ENCODE measurements at regions not wholly inside any gene's neighbourhood (a gene's known extent, or its start where the extent isn't known, plus 50 kb on each side); places are given as distances from the start of the nearest gene placed in this dataset.
"Not testable (repeated sequence)": the region's sequence is repeated elsewhere in the genome, so short reads cannot be mapped to it uniquely, and the experiment has no call there.

- H3K27me3 ChIP-seq (replicated peaks; ENCODE audit: control insufficient read depth, insufficient read depth, low read length); POLR2A ChIA-PET; H3K36me3 Mint-ChIP-seq (ENCODE audit: insufficient read depth, unreplicated experiment); H3K27ac Mint-ChIP-seq (ENCODE audit: unreplicated experiment); BruUV-seq (replicated peaks); H3K27me3 Mint-ChIP-seq (ENCODE audit: insufficient read depth, unreplicated experiment); H3K9me3 Mint-ChIP-seq (ENCODE audit: unreplicated experiment); H3K4me1 Mint-ChIP-seq (ENCODE audit: low read depth, unreplicated experiment); H3K4me3 ChIP-seq (ENCODE audit: low read depth, low read length); intact Hi-C loops (cut with micrococcal nuclease; ENCODE audit: unreplicated experiment); H3K4me1 ChIP-seq; CTCF ChIA-PET; H3K36me3 ChIP-seq (ENCODE audit: control insufficient read depth, insufficient read depth, low read length); H3K4me3 Mint-ChIP-seq (ENCODE audit: unreplicated experiment); DNase-seq: not testable (repeated sequence)
- H3K9me3 ChIP-seq: peaks cover 20% of the 10 kb centered on the region
Observed at GRCh38 chr21:10413247-10414120, 107.9 kb upstream of the TPTE start.

GRCh38 chr21:10414121-10414924, 107.1 kb upstream of the TPTE start:
- H3K27me3 ChIP-seq (replicated peaks; ENCODE audit: control insufficient read depth, insufficient read depth, low read length); H3K4me3 Mint-ChIP-seq (ENCODE audit: unreplicated experiment); intact Hi-C loops (cut with micrococcal nuclease; ENCODE audit: unreplicated experiment); H3K4me3 ChIP-seq (ENCODE audit: low read depth, low read length); H3K36me3 Mint-ChIP-seq (ENCODE audit: insufficient read depth, unreplicated experiment); H3K27ac Mint-ChIP-seq (ENCODE audit: unreplicated experiment); H3K9me3 Mint-ChIP-seq (ENCODE audit: unreplicated experiment); CTCF ChIA-PET; DNase-seq; POLR2A ChIA-PET; H3K4me1 Mint-ChIP-seq (ENCODE audit: low read depth, unreplicated experiment); BruUV-seq (replicated peaks); H3K4me1 ChIP-seq; H3K36me3 ChIP-seq (ENCODE audit: control insufficient read depth, insufficient read depth, low read length); H3K27me3 Mint-ChIP-seq (ENCODE audit: insufficient read depth, unreplicated experiment): not testable (repeated sequence)
- peaks cover 23% of the 10 kb centered on the region for H3K9me3 ChIP-seq

GRCh38 chr21:10414925-10415254, 106.5 kb upstream of the TPTE start:
- H3K36me3 ChIP-seq (ENCODE audit: control insufficient read depth, insufficient read depth, low read length); H3K4me1 Mint-ChIP-seq (ENCODE audit: low read depth, unreplicated experiment); H3K4me3 ChIP-seq (ENCODE audit: low read depth, low read length); H3K9me3 Mint-ChIP-seq (ENCODE audit: unreplicated experiment); H3K36me3 Mint-ChIP-seq (ENCODE audit: insufficient read depth, unreplicated experiment); H3K4me3 Mint-ChIP-seq (ENCODE audit: unreplicated experiment); H3K27ac Mint-ChIP-seq (ENCODE audit: unreplicated experiment); DNase-seq; H3K27me3 Mint-ChIP-seq (ENCODE audit: insufficient read depth, unreplicated experiment); H3K27me3 ChIP-seq (replicated peaks; ENCODE audit: control insufficient read depth, insufficient read depth, low read length); POLR2A ChIA-PET; intact Hi-C loops (cut with micrococcal nuclease; ENCODE audit: unreplicated experiment); BruUV-seq (replicated peaks); CTCF ChIA-PET; H3K4me1 ChIP-seq: not testable (repeated sequence)
- H3K9me3 ChIP-seq: peaks cover 23% of the 10 kb centered on the region

- DNase-seq; H3K27me3 ChIP-seq (replicated peaks; ENCODE audit: control insufficient read depth, insufficient read depth, low read length); H3K27me3 Mint-ChIP-seq (ENCODE audit: insufficient read depth, unreplicated experiment); H3K36me3 Mint-ChIP-seq (ENCODE audit: insufficient read depth, unreplicated experiment); H3K4me3 Mint-ChIP-seq (ENCODE audit: unreplicated experiment); H3K27ac Mint-ChIP-seq (ENCODE audit: unreplicated experiment); BruUV-seq (replicated peaks); H3K4me3 ChIP-seq (ENCODE audit: low read depth, low read length); POLR2A ChIA-PET; H3K9me3 Mint-ChIP-seq (ENCODE audit: unreplicated experiment); H3K4me1 Mint-ChIP-seq (ENCODE audit: low read depth, unreplicated experiment); CTCF ChIA-PET; intact Hi-C loops (cut with micrococcal nuclease; ENCODE audit: unreplicated experiment); H3K4me1 ChIP-seq; H3K36me3 ChIP-seq (ENCODE audit: control insufficient read depth, insufficient read depth, low read length): not testable (repeated sequence)
- peaks cover 25% of the 10 kb centered on the region for H3K9me3 ChIP-seq
Observed at GRCh38 chr21:10415456-10415855, 105.9 kb upstream of the TPTE start.

- DNase-seq: peak in 1 of 2 experiments; percentile 43
- not testable (repeated sequence) for H3K4me3 ChIP-seq (ENCODE audit: low read depth, low read length); BruUV-seq (replicated peaks)
Observed at GRCh38 chr21:10415859-10416258, 105.5 kb upstream of the TPTE start.

GRCh38 chr21:10416691-10417447, 104.5 kb upstream of the TPTE start:
- BruUV-seq (replicated peaks); intact Hi-C loops (cut with micrococcal nuclease; ENCODE audit: unreplicated experiment): not testable (repeated sequence)
- H3K9me3 ChIP-seq: peaks cover 26% of the 10 kb centered on the region

More at GRCh38 chr21:10415859-10416258, 105.5 kb upstream of the TPTE start:
- H3K27me3 Mint-ChIP-seq (ENCODE audit: insufficient read depth, unreplicated experiment); H3K9me3 Mint-ChIP-seq (ENCODE audit: unreplicated experiment); H3K27me3 ChIP-seq (replicated peaks; ENCODE audit: control insufficient read depth, insufficient read depth, low read length); H3K4me1 Mint-ChIP-seq (ENCODE audit: low read depth, unreplicated experiment); H3K36me3 Mint-ChIP-seq (ENCODE audit: insufficient read depth, unreplicated experiment); POLR2A ChIA-PET; H3K36me3 ChIP-seq (ENCODE audit: control insufficient read depth, insufficient read depth, low read length); H3K4me1 ChIP-seq; intact Hi-C loops (cut with micrococcal nuclease; ENCODE audit: unreplicated experiment); H3K4me3 Mint-ChIP-seq (ENCODE audit: unreplicated experiment); H3K27ac Mint-ChIP-seq (ENCODE audit: unreplicated experiment); CTCF ChIA-PET: not testable (repeated sequence)
- peaks cover 26% of the 10 kb centered on the region for H3K9me3 ChIP-seq

More at GRCh38 chr21:10416691-10417447, 104.5 kb upstream of the TPTE start:
- H3K36me3 Mint-ChIP-seq (ENCODE audit: insufficient read depth, unreplicated experiment); H3K36me3 ChIP-seq (ENCODE audit: control insufficient read depth, insufficient read depth, low read length); H3K27ac Mint-ChIP-seq (ENCODE audit: unreplicated experiment); H3K4me1 ChIP-seq; H3K4me3 Mint-ChIP-seq (ENCODE audit: unreplicated experiment); H3K9me3 Mint-ChIP-seq (ENCODE audit: unreplicated experiment); H3K27me3 Mint-ChIP-seq (ENCODE audit: insufficient read depth, unreplicated experiment); POLR2A ChIA-PET; H3K4me3 ChIP-seq (ENCODE audit: low read depth, low read length); H3K27me3 ChIP-seq (replicated peaks; ENCODE audit: control insufficient read depth, insufficient read depth, low read length); H3K4me1 Mint-ChIP-seq (ENCODE audit: low read depth, unreplicated experiment); CTCF ChIA-PET: not testable (repeated sequence)
- peak in 1 of 2 experiments; percentile 33 for DNase-seq
